GM23248 (cell line): ENCODE measurements at regions not wholly inside any gene's neighbourhood (a gene's known extent, or its start where the extent isn't known, plus 50 kb on each side); places are given as distances from the start of the nearest gene placed in this dataset.

Source experiments
- DNase-seq: peaks from one replicate; pipeline ENCODE4 v3.0.0-alpha.2; 2015
- H2AFZ ChIP-seq: fragments of 200-600 bp; sonication (generic); 2 replicates; pipeline ENCODE4 v1.6.1; 2016; ENCODE audit warnings: antibody characterized with exemption
- H3F3A ChIP-seq: fragments of 200-600 bp; sonication (generic); 2 replicates; pipeline ENCODE4 v1.6.1; 2016; ENCODE audit warnings: mild to moderate bottlenecking, antibody characterized with exemption, mixed run types; ENCODE audit not compliant: insufficient read depth
- H3K27ac ChIP-seq: fragments of 200-600 bp; sonication (generic); 2 replicates; pipeline ENCODE4 v1.5.1; 2016; ENCODE audit warnings: mild to moderate bottlenecking
- H3K27me3 ChIP-seq: fragments of 200-600 bp; sonication (generic); replicated peaks from 2 replicates; pipeline ENCODE4 v1.6.1; 2016; ENCODE audit warnings: mild to moderate bottlenecking; ENCODE audit not compliant: insufficient read depth
- H3K36me3 ChIP-seq: fragments of 200-600 bp; sonication (generic); 2 replicates; pipeline ENCODE4 v1.6.1; 2016; ENCODE audit warnings: low read depth, mild to moderate bottlenecking
- H3K4me1 ChIP-seq: fragments of 200-600 bp; sonication (generic); 2 replicates; pipeline ENCODE4 v1.6.1; 2016; ENCODE audit warnings: mild to moderate bottlenecking; ENCODE audit not compliant: insufficient read depth
- H3K4me2 ChIP-seq: fragments of 200-600 bp; sonication (generic); one replicate; pipeline ENCODE4 v1.6.1; 2016; ENCODE audit warnings: mild to moderate bottlenecking; ENCODE audit not compliant: unreplicated experiment
- H3K4me3 ChIP-seq: fragments of 200-600 bp; sonication (generic); 2 replicates; pipeline ENCODE4 v1.5.1; 2016; ENCODE audit warnings: mild to moderate bottlenecking
- H3K79me2 ChIP-seq: fragments of 200-600 bp; sonication (generic); 2 replicates; pipeline ENCODE4 v1.6.1; 2016; ENCODE audit warnings: mild to moderate bottlenecking; ENCODE audit not compliant: insufficient read depth
- H3K9ac ChIP-seq: fragments of 200-600 bp; sonication (generic); 2 replicates; pipeline ENCODE4 v1.6.1; 2016; ENCODE audit warnings: mild to moderate bottlenecking
- H3K9me2 ChIP-seq: fragments of 200-600 bp; sonication (generic); 2 replicates; pipeline ENCODE4 v1.6.1; 2016; ENCODE audit warnings: mixed run types, mild to moderate bottlenecking, moderate library complexity; ENCODE audit not compliant: insufficient read depth
- H3K9me3 ChIP-seq: fragments of 200-600 bp; sonication (generic); one replicate; pipeline ENCODE4 v1.6.1; 2017; ENCODE audit warnings: low read depth
- H4K20me1 ChIP-seq: fragments of 200-600 bp; sonication (generic); 2 replicates; pipeline ENCODE4 v1.6.0; 2016; ENCODE audit not compliant: insufficient read depth
- EZH2 ChIP-seq: fragments of 200-600 bp; sonication (generic); IDR thresholded peaks from 2 replicates; pipeline ENCODE4 v1.6.1; 2018; ENCODE audit warnings: antibody characterized with exemption, mild to moderate bottlenecking; ENCODE audit not compliant: insufficient read depth, poor library complexity, severe bottlenecking
- EZH2phosphoT487 ChIP-seq: fragments of 200-600 bp; sonication (generic); IDR thresholded peaks from 2 replicates; pipeline ENCODE4 v1.6.1; 2018; ENCODE audit warnings: antibody characterized with exemption, moderate library complexity, mild to moderate bottlenecking, low read depth; ENCODE audit not compliant: insufficient read depth
- WGBS, 2 experiments: methylation state at CpG; one replicate each; pipeline ENCODE4 v1.1.6; 2015 to 2017; ENCODE audit warnings: low lambda C conversion rate in 2 of 2, low coverage in 1 of 2; ENCODE audit errors: missing lambda C conversion rate in 2 of 2; 5-methylcytosine and 5-hydroxymethylcytosine counted together
- in situ Hi-C: fragments of 300-500 bp; cut with MboI; formaldehyde crosslinking; loops from 2 replicates; pipeline ENCODE4 v1.15.0; 2020

DNA sequence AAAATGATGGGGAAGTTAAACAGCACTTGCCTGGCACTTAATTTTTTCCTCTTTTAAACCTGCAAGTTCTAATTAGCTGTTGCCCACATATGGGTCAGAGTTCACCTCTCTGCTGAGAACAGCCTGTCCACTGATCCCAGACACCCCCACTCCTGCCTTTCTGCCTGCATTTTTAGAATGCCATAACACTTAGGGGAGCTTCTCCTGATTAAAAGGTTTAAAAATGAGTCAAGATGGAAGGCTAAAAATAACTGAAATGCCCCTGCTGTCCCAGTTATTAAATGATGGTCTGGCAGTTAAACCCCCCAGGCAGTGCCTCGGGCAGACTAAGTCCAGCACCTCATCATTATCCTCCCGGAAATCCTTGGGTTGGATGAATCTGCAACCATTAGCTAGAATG is 913.6 kb upstream of the ARPP21 start:
- Histone ChIP-seq H3K9me2 (no peaks in the 10 kb centered on the region), H4K20me1 (no peaks in the 10 kb centered on the region; the same call in 1 of the 2 replicates), H3K36me3 (no peaks in the 10 kb centered on the region), H3K9ac (no peak overlapping the region), H2AFZ (no peak overlapping the region), H3F3A (no peaks in the 10 kb centered on the region), H3K79me2 (no peaks in the 10 kb centered on the region), H3K4me2 (no peak overlapping the region), H3K4me1 (no peaks in the 10 kb centered on the region), H3K4me3 (no peak overlapping the region), H3K27ac (no peak overlapping the region), H3K27me3 (no peaks in the 10 kb centered on the region), H3K9me3 (no peaks in the 10 kb centered on the region)
- no peak for TF ChIP-seq EZH2
- TF ChIP-seq EZH2phosphoT487, result no peak
- in situ Hi-C loops, result no loop called here
- DNase-seq, result no peak
- whole genome bisulfite sequencing, 2 experiments, result 7 to 16% methylated on average over 2 of the region's 2 CpGs

DNA sequence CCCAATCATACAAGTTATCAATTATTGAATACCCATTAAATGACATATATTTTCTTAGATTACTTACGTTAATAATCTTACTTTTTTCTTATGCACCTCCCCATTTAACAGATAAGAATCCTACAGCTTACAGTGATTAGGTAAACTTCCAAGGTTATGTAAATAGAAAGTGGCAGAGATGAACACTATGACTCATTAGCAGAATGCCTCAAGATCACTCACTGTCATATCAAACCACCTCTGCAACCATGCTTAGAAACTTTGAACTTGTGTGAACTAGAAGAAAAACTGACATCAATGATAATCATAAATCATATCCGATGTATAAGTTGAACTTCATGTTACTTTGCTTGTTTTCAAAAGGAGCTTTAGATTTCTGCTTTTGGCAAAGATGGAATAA is 911.6 kb upstream of the ARPP21 start:
- no peaks in the 10 kb centered on the region for H3K4me1 ChIP-seq
- TF ChIP-seq EZH2 (no peak), EZH2phosphoT487 (no peak)
- in situ Hi-C loops, result no loop called here

DNA sequence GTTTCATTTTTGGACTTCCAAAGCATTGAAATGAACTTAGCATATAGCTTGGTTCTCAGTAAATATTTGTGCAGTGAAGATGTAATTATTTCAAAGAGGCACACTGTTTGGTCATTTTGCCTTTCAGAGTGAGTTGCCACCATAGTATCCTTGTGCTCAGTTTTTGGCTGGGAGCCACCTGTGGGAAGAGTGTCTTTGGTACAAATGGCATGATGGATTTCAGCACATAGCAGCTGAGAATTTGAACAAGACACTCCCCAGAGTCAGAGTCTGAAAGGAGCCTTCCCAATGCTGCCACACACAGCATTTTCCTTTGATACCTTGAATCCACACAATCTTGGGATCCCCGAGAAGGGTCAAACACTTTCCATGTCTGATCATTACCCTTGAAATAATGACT is 897.2 kb upstream of the ARPP21 start:
- Histone ChIP-seq H3K9me2 (no peaks in the 10 kb centered on the region), H3K79me2 (no peaks in the 10 kb centered on the region), H3K9ac (no peak overlapping the region), H3K4me2 (no peak overlapping the region), H3K27ac (no peak overlapping the region), H3K4me1 (no peaks in the 10 kb centered on the region), H3K4me3 (no peak overlapping the region), H4K20me1 (no peaks in the 10 kb centered on the region), H2AFZ (no peak overlapping the region), H3K27me3 (no peaks in the 10 kb centered on the region), H3K9me3 (no peaks in the 10 kb centered on the region), H3F3A (no peaks in the 10 kb centered on the region), H3K36me3 (no peaks in the 10 kb centered on the region)
- 7 to 10% methylated on average over 1 of the region's 1 CpG for WGBS, 2 experiments
- no peak for DNase-seq
- in situ Hi-C loops, result no loop called here
- no peak for TF ChIP-seq EZH2
- TF ChIP-seq EZH2phosphoT487, result no peak

More for the DNA sequence above, 911.6 kb upstream of the ARPP21 start:
- H3K79me2 ChIP-seq, result no peaks in the 10 kb centered on the region
- no peak overlapping the region for H3K9ac ChIP-seq
- H3K4me3 ChIP-seq, result no peak overlapping the region
- no peak overlapping the region for H3K4me2 ChIP-seq
- H3F3A ChIP-seq, result no peaks in the 10 kb centered on the region
- 24 to 30% methylated on average over 2 of the region's 2 CpGs for WGBS, 2 experiments
- no peaks in the 10 kb centered on the region for H3K9me2 ChIP-seq
- H4K20me1 ChIP-seq, result no peaks in the 10 kb centered on the region; the same call in 1 of the 2 replicates
- no peaks in the 10 kb centered on the region for H3K36me3 ChIP-seq
- no peak for DNase-seq
- no peak overlapping the region for H2AFZ ChIP-seq
- H3K9me3 ChIP-seq, result no peaks in the 10 kb centered on the region
- H3K27me3 ChIP-seq, result no peaks in the 10 kb centered on the region
- no peak overlapping the region for H3K27ac ChIP-seq

DNA sequence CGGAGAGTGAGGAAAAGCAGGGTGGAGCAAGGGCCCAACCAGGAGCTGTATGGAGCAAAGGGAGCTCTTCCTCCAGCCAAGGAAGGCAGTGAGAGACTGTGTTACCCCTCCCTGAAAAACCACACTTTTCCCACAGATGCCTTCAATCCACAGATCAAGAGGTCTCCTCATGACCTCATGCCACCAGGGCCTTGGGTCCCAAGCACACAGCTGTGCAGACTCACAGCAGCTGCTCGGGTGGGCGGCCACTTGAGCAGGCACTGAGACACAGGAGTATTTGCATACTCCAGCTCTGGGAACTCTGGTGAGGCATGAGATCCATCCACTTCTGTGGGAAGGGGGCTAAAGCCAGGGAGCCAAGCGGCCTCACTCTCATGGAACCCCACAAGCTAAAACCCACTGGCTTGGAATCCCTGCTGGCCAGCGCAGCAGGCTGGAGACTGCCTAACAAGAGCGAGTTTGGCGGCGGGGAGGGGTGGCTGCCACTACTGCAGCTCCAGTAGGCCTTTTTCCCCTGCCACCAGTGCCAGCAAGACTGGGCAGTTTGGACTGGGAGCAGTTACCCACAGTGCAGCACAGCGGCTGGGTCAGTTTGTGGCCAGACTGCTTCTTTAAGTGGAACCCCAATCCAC is 880.6 kb upstream of the ARPP21 start:
- no peak for DNase-seq
- H2AFZ ChIP-seq, result no peak overlapping the region
- H3K36me3 ChIP-seq, result no peaks in the 10 kb centered on the region
- in situ Hi-C loops, result no loop called here
- H3K27ac ChIP-seq, result no peak overlapping the region
- no peaks in the 10 kb centered on the region for H3K9me3 ChIP-seq
- H3K9ac ChIP-seq, result no peak overlapping the region
- H3K27me3 ChIP-seq, result no peaks in the 10 kb centered on the region
- H3K9me2 ChIP-seq, result no peaks in the 10 kb centered on the region
- WGBS, 2 experiments, result 23 to 26% methylated on average over 7 to 9 of the region's 9 CpGs
- H4K20me1 ChIP-seq, result no peaks in the 10 kb centered on the region
- no peak overlapping the region for H3K4me3 ChIP-seq
- no peak overlapping the region for H3K4me2 ChIP-seq
- no peaks in the 10 kb centered on the region for H3K79me2 ChIP-seq
- no peaks in the 10 kb centered on the region for H3F3A ChIP-seq
- TF ChIP-seq EZH2 (no peak), EZH2phosphoT487 (no peak)
- no peaks in the 10 kb centered on the region for H3K4me1 ChIP-seq
